ENCODE measurements at regions not wholly inside any gene's neighbourhood (a gene's known extent, or its start where the extent isn't known, plus 50 kb on each side); places are given as distances from the start of the nearest gene placed in this dataset.
"Not testable (repeated sequence)": the region's sequence is repeated elsewhere in the genome, so short reads cannot be mapped to it uniquely, and the experiment has no call there.

DNA sequence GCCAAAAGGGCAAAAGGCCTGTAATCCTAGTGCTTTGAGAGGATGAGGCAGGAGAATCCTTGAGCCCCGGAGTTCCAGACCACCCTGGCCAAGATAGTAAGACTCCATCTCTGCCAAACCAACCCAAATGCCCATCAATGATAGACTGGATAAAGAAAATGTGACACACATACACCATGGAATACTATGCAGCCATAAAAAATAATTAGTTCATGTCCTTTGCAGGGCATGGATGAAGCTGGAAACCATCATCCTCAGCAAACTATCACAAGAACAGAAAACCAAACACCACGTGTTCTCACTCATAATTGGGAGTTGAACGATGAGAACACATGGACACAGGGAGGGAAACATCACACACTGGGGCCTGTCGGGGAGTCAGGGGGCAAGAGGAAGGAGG is 161.9 kb downstream of the C16orf95 start:
- TF ChIP-seq, protein P1, sequence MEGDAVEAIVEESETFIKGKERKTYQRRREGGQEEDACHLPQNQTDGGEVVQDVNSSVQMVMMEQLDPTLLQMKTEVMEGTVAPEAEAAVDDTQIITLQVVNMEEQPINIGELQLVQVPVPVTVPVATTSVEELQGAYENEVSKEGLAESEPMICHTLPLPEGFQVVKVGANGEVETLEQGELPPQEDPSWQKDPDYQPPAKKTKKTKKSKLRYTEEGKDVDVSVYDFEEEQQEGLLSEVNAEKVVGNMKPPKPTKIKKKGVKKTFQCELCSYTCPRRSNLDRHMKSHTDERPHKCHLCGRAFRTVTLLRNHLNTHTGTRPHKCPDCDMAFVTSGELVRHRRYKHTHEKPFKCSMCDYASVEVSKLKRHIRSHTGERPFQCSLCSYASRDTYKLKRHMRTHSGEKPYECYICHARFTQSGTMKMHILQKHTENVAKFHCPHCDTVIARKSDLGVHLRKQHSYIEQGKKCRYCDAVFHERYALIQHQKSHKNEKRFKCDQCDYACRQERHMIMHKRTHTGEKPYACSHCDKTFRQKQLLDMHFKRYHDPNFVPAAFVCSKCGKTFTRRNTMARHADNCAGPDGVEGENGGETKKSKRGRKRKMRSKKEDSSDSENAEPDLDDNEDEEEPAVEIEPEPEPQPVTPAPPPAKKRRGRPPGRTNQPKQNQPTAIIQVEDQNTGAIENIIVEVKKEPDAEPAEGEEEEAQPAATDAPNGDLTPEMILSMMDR (IDR thresholded peaks at IDR 0.05), result not testable (repeated sequence)
- not testable (repeated sequence) for TF ChIP-seq POLR2A (IDR thresholded peaks at IDR 0.05); POLR2AphosphoS5 (IDR thresholded peaks at IDR 0.05; ENCODE audit: insufficient read depth in 1 of 2, low read depth in 1 of 2)

Data from vagina (tissue), 2 donors.